Activated CD8-positive, alpha-beta T cell treated with anti-CD3 and anti-CD28 coated beads, Interleukin-2, amount 10 ng/mL, durations not matched to agents 7 days and 5 days (primary cell): ENCODE measurements at regions not wholly inside any gene's neighbourhood (a gene's known extent, or its start where the extent isn't known, plus 50 kb on each side); places are given as distances from the start of the nearest gene placed in this dataset.

ENCODE experiments used
- ATAC-seq: fragments of 150-1000 bp; cut with Tn5 transposase; one replicate; pipeline ENCODE4 v1.10.0; 2021; ENCODE audit warnings: moderate library complexity
- CTCF ChIA-PET: fragments of 350-600 bp; sonication (Branson Sonifier 250); formaldehyde crosslinking; loops from one replicate; lab custom pipeline; 2021; ENCODE audit warnings: antibody characterized with exemption; lab: Charles Lee
- POLR2A ChIA-PET: fragments of 350-600 bp; sonication (Branson Sonifier 250); formaldehyde crosslinking; loops from one replicate; lab custom pipeline; 2021; ENCODE audit warnings: antibody characterized with exemption; lab: Charles Lee
- DNase-seq: peaks from one replicate; pipeline ENCODE4 v3.0.0-alpha.2; 2020
- H3K27ac Mint-ChIP-seq: one replicate; pipeline ENCODE4 v1.8.0; 2021; ENCODE audit warnings: mild to moderate bottlenecking, mixed read lengths
- H3K27me3 Mint-ChIP-seq: one replicate; pipeline ENCODE4 v1.8.0; 2021; ENCODE audit warnings: low read depth, mixed read lengths
- H3K36me3 Mint-ChIP-seq: one replicate; pipeline ENCODE4 v1.8.0; 2021; ENCODE audit warnings: low read depth, mixed read lengths
- H3K4me1 Mint-ChIP-seq: one replicate; pipeline ENCODE4 v1.8.0; 2021; ENCODE audit warnings: low read depth, mixed read lengths
- H3K4me3 Mint-ChIP-seq: one replicate; pipeline ENCODE4 v1.8.0; 2021; ENCODE audit warnings: mild to moderate bottlenecking, mixed read lengths
- H3K9me3 Mint-ChIP-seq: one replicate; pipeline ENCODE4 v1.8.0; 2022; ENCODE audit warnings: mixed read lengths; ENCODE audit not compliant: insufficient read depth

DNA sequence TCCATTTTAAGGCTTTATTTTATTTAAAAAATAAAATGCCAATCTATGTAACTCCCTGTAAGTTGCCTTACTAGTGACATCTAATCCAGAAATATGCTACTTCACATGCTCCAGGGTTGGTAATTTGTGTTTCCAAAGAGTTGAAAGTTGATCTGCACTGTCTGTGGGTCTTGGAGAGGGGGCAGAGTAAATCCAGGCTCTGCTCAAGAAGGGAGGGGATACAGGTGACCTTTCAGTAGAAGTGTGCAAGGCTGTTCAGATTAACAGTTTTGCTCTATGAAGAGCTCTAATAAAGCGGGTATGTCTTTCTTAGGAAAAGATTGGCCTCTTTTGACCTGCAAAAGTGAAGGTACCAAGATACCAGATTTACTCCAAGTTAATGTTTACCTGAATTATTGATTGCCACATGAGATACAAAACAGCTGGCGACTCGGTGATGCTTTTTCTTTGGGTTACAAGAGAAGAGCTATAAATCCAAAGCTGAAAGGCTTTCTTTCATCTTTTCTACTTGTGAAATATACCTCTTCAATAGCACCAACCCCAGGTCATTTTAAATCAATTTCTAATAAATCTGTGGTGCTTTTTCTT, 75.6 kb upstream of the FLRT2 start:
- ChIA-PET POLR2A (no interaction called here), CTCF (no interaction called here)
- Mint-ChIP-seq H3K27ac (no peak overlapping the region), H3K4me1 (no peaks in the 10 kb centered on the region), H3K9me3 (no peaks in the 10 kb centered on the region), H3K4me3 (no peak overlapping the region), H3K27me3 (no peaks in the 10 kb centered on the region), H3K36me3 (no peaks in the 10 kb centered on the region)
- DNase-seq (no peak), ATAC-seq (no peak)

DNA sequence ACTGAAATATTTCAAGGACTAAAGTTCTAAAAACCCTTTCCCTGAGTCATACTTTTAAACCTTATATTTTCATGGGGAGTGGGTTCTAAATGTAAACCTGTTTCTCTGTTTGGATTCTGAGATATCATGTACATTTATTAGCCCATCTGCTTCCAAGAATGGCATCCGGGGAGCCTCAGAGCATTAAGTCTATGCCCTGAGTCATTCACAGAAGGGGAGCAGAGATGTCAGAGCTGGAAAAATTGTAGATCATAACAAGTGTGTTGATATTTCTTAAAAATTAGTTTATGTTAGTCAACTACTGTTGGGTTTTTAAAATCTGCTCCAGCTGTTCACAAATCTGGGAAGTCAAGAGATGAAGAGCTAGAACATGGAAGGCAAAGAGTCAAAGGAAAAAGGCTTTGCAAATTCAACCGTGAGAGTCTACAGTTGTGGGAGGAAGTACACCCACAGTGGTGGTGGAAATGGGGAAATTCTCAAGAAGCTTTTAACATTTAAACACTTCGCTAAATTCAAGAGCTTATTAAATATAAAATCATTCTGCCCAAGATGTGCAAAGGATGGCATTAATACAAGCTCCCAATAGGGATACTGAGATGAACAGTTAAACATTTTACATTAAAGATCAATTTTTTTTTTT, 70.5 kb upstream of the FLRT2 start:
- no peaks in the 10 kb centered on the region for H3K36me3 Mint-ChIP-seq
- H3K4me3 Mint-ChIP-seq, result no peak overlapping the region
- no peaks in the 10 kb centered on the region for H3K9me3 Mint-ChIP-seq
- ChIA-PET POLR2A (no interaction called here), CTCF (no interaction called here)
- ATAC-seq (no peak), DNase-seq (no peak)
- no peak overlapping the region for H3K27ac Mint-ChIP-seq
- no peaks in the 10 kb centered on the region for H3K27me3 Mint-ChIP-seq
- no peaks in the 10 kb centered on the region for H3K4me1 Mint-ChIP-seq

DNA sequence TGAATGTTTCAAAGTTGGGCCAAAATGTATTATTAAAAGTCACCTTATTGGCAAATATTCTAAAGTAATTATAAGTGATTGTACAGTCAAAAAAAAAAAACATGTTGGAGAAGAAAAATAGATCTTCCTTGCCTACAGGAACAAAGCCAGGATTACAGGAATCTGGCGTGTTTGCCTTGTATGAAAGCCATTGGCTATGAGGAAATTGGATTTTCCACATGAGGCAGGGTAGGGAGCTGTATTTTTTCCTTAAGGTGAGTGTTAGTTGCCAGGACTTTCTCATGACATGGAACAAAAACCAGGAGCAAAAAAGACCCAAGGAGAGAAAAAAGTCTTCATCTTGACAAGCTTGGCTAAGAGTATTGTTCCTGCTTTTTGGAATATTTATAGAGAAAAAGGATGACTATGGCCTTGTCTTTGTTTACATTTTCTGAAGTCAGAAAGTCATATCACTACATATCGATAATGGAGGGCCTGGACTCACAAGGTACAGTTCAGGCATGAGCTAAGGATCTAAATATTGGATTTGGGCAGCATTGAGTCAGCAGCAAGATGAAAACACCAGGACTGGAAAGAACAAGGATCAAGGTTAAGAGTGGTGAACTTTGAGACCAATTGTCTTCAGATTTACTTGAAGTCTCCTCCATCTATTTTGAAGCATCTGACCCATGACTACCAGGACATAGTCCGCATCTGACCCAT, 68.4 kb upstream of the FLRT2 start:
- CTCF ChIA-PET, result no interaction called here
- H3K27ac Mint-ChIP-seq, result no peak overlapping the region
- DNase-seq (no peak), ATAC-seq (no peak)
- H3K4me1 Mint-ChIP-seq, result no peaks in the 10 kb centered on the region
- H3K36me3 Mint-ChIP-seq, result no peaks in the 10 kb centered on the region
- H3K27me3 Mint-ChIP-seq, result no peaks in the 10 kb centered on the region
- no peaks in the 10 kb centered on the region for H3K9me3 Mint-ChIP-seq
- no peak overlapping the region for H3K4me3 Mint-ChIP-seq
- POLR2A ChIA-PET, result interaction anchor here (0.6 kb wide), 1 partner anchor 24 kb away, joined by 3 read pairs; no protein-coding TSS in a partner anchor

GRCh38 chr14:85463512-85463911, 66.4 kb upstream of the FLRT2 start:
- H3K27me3 Mint-ChIP-seq, result no peaks in the 10 kb centered on the region
- ChIA-PET CTCF (no interaction called here), POLR2A (no interaction called here)
- H3K4me1 Mint-ChIP-seq, result no peaks in the 10 kb centered on the region
- no peak overlapping the region for H3K27ac Mint-ChIP-seq
- no peak overlapping the region for H3K4me3 Mint-ChIP-seq
- H3K36me3 Mint-ChIP-seq, result no peaks in the 10 kb centered on the region
- ATAC-seq (no peak), DNase-seq (no peak)
- H3K9me3 Mint-ChIP-seq, result no peaks in the 10 kb centered on the region

DNA sequence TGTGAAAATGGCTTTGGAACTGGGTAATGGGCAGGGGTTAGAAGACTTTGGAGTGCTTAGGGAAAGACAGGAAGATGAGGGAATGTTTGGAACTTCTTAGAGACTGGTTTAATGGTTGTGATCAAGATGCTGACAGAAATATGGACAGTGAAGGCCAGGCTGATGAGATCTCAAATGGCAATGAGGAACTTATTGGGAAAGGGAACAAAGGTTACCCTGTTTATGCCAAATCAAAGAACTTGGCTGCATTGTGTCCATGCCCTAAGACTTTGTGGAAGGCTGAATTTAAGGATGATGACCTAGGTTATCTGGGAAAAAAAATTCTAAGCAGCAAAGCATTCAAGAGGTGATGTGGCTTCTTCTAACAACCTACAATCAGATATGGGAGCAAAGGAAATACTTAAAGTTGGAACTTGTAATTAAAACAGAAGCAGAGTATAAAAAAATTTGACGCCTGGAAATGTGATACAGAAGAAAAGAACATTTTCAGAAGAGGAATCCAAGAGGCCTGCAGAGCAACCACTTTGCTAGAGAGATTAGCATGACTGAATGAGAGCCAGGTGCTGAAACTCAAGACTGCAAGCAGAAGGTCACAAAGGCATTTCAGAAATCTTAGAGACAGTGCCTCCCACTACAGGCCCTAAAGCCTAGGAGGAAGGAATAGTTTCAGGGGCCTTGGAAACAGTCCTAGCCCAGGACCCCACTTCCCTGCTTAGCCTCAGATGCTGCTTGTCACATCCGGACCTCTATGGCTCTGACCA, 65.6 kb upstream of the FLRT2 start:
- Mint-ChIP-seq H3K4me3 (no peak overlapping the region), H3K27me3 (no peaks in the 10 kb centered on the region)
- POLR2A ChIA-PET, result no interaction called here

DNA sequence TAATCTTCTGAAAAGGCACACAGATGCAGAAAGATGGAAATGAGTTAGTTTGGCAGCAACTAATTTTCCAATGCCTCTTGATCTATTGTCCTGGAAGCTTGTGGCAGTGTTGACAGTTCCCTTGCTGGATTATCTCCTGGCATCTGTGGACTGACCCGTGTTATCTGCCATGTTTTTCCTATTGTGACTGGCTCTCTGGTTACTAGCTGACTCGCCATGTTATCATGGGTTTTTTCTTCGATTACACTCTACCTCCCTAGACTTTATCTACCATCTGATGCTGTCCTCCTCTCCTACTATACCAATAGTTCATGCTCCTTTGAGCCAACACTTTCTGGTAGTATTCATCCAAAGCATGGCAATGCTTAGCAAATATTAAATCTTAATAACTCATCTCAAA, 63.3 kb upstream of the FLRT2 start:
- ATAC-seq (no peak), DNase-seq (no peak)
- Mint-ChIP-seq H3K27ac (no peak overlapping the region), H3K36me3 (no peaks in the 10 kb centered on the region), H3K4me3 (no peak overlapping the region), H3K27me3 (no peaks in the 10 kb centered on the region), H3K9me3 (no peaks in the 10 kb centered on the region), H3K4me1 (no peaks in the 10 kb centered on the region)
- POLR2A ChIA-PET, result no interaction called here
- CTCF ChIA-PET, result no interaction called here

More for the DNA sequence above, 65.6 kb upstream of the FLRT2 start:
- Mint-ChIP-seq H3K9me3 (no peaks in the 10 kb centered on the region), H3K4me1 (no peaks in the 10 kb centered on the region), H3K36me3 (no peaks in the 10 kb centered on the region), H3K27ac (no peak overlapping the region)
- no peak for ATAC-seq
- no peak for DNase-seq
- CTCF ChIA-PET, result no interaction called here

DNA sequence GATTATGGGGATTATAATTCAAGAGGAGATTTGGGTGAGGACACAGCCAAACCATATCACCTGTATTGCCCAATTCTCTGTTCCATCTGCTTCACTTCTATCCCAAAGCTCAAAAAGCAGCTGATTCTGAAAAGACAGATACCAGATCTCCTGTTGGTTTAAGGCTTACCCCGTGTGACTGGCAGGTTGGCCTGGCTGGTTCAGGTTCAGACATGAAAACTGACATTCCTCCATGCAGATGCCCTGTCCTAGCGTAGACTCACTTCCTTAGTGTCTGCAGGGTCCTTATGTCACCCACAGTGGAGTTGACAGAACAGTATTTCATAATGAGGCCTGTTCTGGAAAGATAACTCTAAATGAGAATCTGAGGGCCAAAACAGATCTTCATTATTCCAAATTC, 61.1 kb upstream of the FLRT2 start:
- no peak overlapping the region for H3K27ac Mint-ChIP-seq
- no peaks in the 10 kb centered on the region for H3K36me3 Mint-ChIP-seq
- CTCF ChIA-PET, result no interaction called here
- POLR2A ChIA-PET, result no interaction called here
- no peaks in the 10 kb centered on the region for H3K9me3 Mint-ChIP-seq
- H3K4me3 Mint-ChIP-seq, result no peak overlapping the region
- DNase-seq (no peak), ATAC-seq (no peak)
- no peaks in the 10 kb centered on the region for H3K4me1 Mint-ChIP-seq
- no peaks in the 10 kb centered on the region for H3K27me3 Mint-ChIP-seq

GRCh38 chr14:85471156-85471555, 58.8 kb upstream of the FLRT2 start:
- no peak for DNase-seq
- H3K36me3 Mint-ChIP-seq, result no peaks in the 10 kb centered on the region
- ATAC-seq, result no peak
- no peaks in the 10 kb centered on the region for H3K27me3 Mint-ChIP-seq
- no peak overlapping the region for H3K27ac Mint-ChIP-seq
- H3K9me3 Mint-ChIP-seq, result no peaks in the 10 kb centered on the region
- no peak overlapping the region for H3K4me3 Mint-ChIP-seq
- ChIA-PET POLR2A (no interaction called here), CTCF (no interaction called here)
- no peaks in the 10 kb centered on the region for H3K4me1 Mint-ChIP-seq

- Mint-ChIP-seq H3K4me1 (no peaks in the 10 kb centered on the region), H3K9me3 (no peaks in the 10 kb centered on the region), H3K36me3 (no peaks in the 10 kb centered on the region), H3K27ac (no peak overlapping the region), H3K27me3 (no peaks in the 10 kb centered on the region), H3K4me3 (no peak overlapping the region)
- DNase-seq (no peak), ATAC-seq (no peak)
- POLR2A ChIA-PET, result interaction anchor here (0.7 kb wide), 1 partner anchor 12 kb away, joined by 3 read pairs; no protein-coding TSS in a partner anchor
- CTCF ChIA-PET, result no interaction called here
These were observed 58.2 kb upstream of the FLRT2 start for GRCh38 chr14:85471744-85472143.

- Mint-ChIP-seq H3K4me1 (no peaks in the 10 kb centered on the region), H3K27me3 (no peaks in the 10 kb centered on the region), H3K27ac (no peak overlapping the region), H3K4me3 (no peak overlapping the region), H3K9me3 (no peaks in the 10 kb centered on the region), H3K36me3 (no peaks in the 10 kb centered on the region)
- ChIA-PET CTCF (no interaction called here), POLR2A (no interaction called here)
- DNase-seq (no peak), ATAC-seq (no peak)
These were observed 55.5 kb upstream of the FLRT2 start for GRCh38 chr14:85474431-85474830.

DNA sequence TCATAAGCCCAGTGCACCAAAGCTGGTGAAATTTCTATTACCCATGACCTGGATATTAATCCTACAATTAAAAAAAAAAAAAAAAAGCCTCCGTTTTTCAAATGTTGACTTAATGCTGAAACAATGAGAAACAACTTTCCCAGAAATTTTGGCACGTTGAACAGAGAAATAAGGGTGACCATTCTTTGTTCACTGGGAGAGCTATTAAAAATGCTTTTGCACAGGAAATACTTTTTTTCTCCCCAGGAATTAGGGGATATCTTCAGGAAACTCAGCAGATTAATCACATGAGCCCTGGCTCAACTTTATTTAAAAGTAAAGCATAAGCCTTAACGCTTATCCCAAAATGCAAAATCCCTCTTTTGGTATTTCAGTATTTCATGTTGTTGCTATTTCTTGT, 54.8 kb upstream of the FLRT2 start:
- Mint-ChIP-seq H3K9me3 (no peaks in the 10 kb centered on the region), H3K27ac (no peak overlapping the region), H3K27me3 (no peaks in the 10 kb centered on the region), H3K4me3 (no peak overlapping the region), H3K36me3 (no peaks in the 10 kb centered on the region), H3K4me1 (no peaks in the 10 kb centered on the region)
- CTCF ChIA-PET, result no interaction called here
- POLR2A ChIA-PET, result no interaction called here
- ATAC-seq (no peak), DNase-seq (no peak)

DNA sequence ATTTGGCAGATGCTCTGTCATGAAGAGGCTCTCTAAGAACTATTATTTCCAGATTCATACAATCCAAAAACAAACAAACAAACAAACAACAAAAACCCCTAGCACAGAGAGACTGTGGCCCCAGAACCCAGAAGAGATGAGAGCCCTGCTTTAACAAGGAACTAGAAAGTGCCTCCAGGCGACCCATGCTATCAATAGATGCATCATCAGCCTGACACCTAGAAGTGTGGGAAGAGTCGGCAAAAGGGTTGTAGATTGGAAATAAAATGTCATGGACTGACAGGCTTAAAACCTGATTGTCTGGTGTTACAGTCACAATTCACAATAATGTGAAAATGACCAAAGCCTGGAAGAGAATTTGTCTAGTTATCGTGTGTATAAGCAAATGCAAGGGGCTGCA, 50.6 kb upstream of the FLRT2 start:
- H3K9me3 Mint-ChIP-seq, result no peaks in the 10 kb centered on the region
- ATAC-seq, result no peak
- H3K36me3 Mint-ChIP-seq, result no peaks in the 10 kb centered on the region
- CTCF ChIA-PET, result no interaction called here
- POLR2A ChIA-PET, result no interaction called here
- H3K4me1 Mint-ChIP-seq, result no peaks in the 10 kb centered on the region
- H3K27ac Mint-ChIP-seq, result no peak overlapping the region
- no peak for DNase-seq
- H3K4me3 Mint-ChIP-seq, result no peak overlapping the region
- H3K27me3 Mint-ChIP-seq, result no peaks in the 10 kb centered on the region
